Smooth muscle cell (in vitro differentiated cells): ENCODE measurements at regions not wholly inside any gene's neighbourhood (a gene's known extent, or its start where the extent isn't known, plus 50 kb on each side); places are given as distances from the start of the nearest gene placed in this dataset.

Experiments used
- DNase-seq: peaks from one replicate; lab custom pipeline; 2025; ENCODE audit not compliant: unreplicated experiment; lab: John Stamatoyannopoulos, UW
- H2AFZ ChIP-seq: fragments of 200-600 bp; sonication (generic); 2 replicates; pipeline ENCODE4 v1.6.0; 2016; ENCODE audit warnings: antibody characterized with exemption, low read depth, mild to moderate bottlenecking
- H3F3A ChIP-seq: fragments of 200-600 bp; sonication (generic); 2 replicates; pipeline ENCODE4 v1.6.0; 2017; ENCODE audit warnings: antibody characterized with exemption, low read depth
- H3K27ac ChIP-seq: fragments of 200-600 bp; sonication (generic); 2 replicates; pipeline ENCODE4 v1.5.1; 2016; ENCODE audit warnings: low read depth, mild to moderate bottlenecking
- H3K27me3 ChIP-seq: fragments of 200-600 bp; sonication (generic); 2 replicates; pipeline ENCODE4 v1.6.1; 2016; ENCODE audit warnings: low read depth, mild to moderate bottlenecking
- H3K36me3 ChIP-seq: fragments of 200-600 bp; sonication (generic); 2 replicates; pipeline ENCODE4 v1.5.1; 2016; ENCODE audit warnings: low read depth
- H3K4me1 ChIP-seq: fragments of 200-600 bp; sonication (generic); 2 replicates; pipeline ENCODE4 v1.5.1; 2016; ENCODE audit warnings: low read depth
- H3K4me2 ChIP-seq: fragments of 200-600 bp; sonication (generic); 2 replicates; pipeline ENCODE4 v1.6.0; 2016; ENCODE audit warnings: mild to moderate bottlenecking
- H3K4me3 ChIP-seq: fragments of 200-600 bp; sonication (generic); 2 replicates; pipeline ENCODE4 v1.5.1; 2016; ENCODE audit warnings: mild to moderate bottlenecking
- H3K79me2 ChIP-seq: fragments of 200-600 bp; sonication (generic); 2 replicates; pipeline ENCODE4 v1.6.0; 2016; ENCODE audit warnings: low read depth, mild to moderate bottlenecking
- H3K9ac ChIP-seq: fragments of 200-600 bp; sonication (generic); 2 replicates; pipeline ENCODE4 v1.6.0; 2016; ENCODE audit warnings: low read depth
- H3K9me3 ChIP-seq: fragments of 200-600 bp; sonication (generic); replicated peaks from 2 replicates; pipeline ENCODE4 v1.5.1; 2016; ENCODE audit warnings: low read depth
- H4K20me1 ChIP-seq: fragments of 200-600 bp; sonication (generic); 2 replicates; pipeline ENCODE4 v1.6.0; 2016; ENCODE audit warnings: low read depth
- CTCF ChIP-seq: fragments of 200-600 bp; sonication (generic); IDR thresholded peaks from 2 replicates; pipeline ENCODE4 v1.5.1; 2017; ENCODE audit warnings: borderline replicate concordance, mild to moderate bottlenecking, antibody characterized with exemption; ENCODE audit not compliant: insufficient read depth, poor library complexity, severe bottlenecking
- WGBS: methylation state at CpG from one replicate; pipeline ENCODE4 v1.1.7; 2016; ENCODE audit warnings: low lambda C conversion rate; 5-methylcytosine and 5-hydroxymethylcytosine counted together

GRCh38 chr7:153452661-153453060 lies 599.5 kb upstream of the DPP6 start:
- Histone ChIP-seq H3K4me1 (no peaks in the 10 kb centered on the region), H3K79me2 (no peaks in the 10 kb centered on the region), H3K27ac (no peak overlapping the region), H3K9me3 (no peaks in the 10 kb centered on the region), H3K27me3 (no peaks in the 10 kb centered on the region), H4K20me1 (no peaks in the 10 kb centered on the region), H3K36me3 (no peaks in the 10 kb centered on the region), H3K4me3 (no peak overlapping the region), H2AFZ (no peak overlapping the region), H3F3A (no peaks in the 10 kb centered on the region), H3K4me2 (no peak overlapping the region), H3K9ac (no peak overlapping the region)
- no peak for DNase-seq
- no peak for TF ChIP-seq CTCF
- 49% methylated on average over 3 of the region's 3 CpGs for WGBS

DNA sequence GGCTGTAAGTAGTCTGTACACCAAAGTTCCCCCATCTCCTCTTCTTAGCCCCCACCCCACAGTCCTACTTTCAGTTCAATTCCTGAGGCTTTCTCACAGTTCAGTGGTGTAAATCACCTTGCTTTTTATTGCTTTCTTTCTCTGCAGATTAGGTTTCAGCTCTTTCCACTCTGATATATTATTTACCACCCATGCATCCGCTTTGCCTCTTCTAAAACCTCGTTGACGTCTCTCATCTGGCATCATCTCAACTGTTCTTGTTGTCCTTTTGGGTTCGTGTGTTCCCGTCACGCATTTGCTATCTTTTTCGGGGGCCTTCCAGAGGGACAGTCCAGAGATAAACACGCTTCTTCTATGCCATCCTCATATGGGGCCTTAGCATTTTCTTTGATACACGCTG lies 597.9 kb upstream of the DPP6 start:
- DNase-seq, result no peak
- Histone ChIP-seq H3K27me3 (no peaks in the 10 kb centered on the region), H3K4me2 (no peak overlapping the region), H3K36me3 (no peaks in the 10 kb centered on the region), H3K9me3 (no peaks in the 10 kb centered on the region), H3K27ac (no peak overlapping the region), H3F3A (no peaks in the 10 kb centered on the region), H3K79me2 (no peaks in the 10 kb centered on the region), H2AFZ (no peak overlapping the region), H3K4me3 (no peak overlapping the region), H3K4me1 (no peaks in the 10 kb centered on the region), H3K9ac (no peak overlapping the region), H4K20me1 (no peaks in the 10 kb centered on the region)
- WGBS, result 84% methylated on average over 9 of the region's 9 CpGs
- TF ChIP-seq CTCF, result no peak

DNA sequence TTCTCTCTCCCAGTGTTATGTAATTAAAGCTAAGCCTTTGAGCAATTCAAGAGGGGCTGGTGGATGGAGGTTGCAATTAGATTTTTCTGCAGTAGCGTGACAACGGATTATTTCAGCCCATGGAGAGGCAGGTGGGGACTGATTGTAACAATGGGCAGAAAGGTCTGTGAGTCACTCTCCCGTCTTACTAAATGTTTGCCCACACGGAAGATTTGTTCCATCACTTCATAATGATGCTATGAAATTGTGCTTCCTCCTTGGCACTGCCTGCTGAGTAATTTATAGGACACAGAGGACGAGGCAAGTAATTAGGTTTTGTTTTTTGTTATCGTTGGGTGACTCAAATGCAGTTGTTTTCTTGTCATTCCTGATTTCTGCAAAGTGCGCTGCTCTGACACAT lies 594.5 kb upstream of the DPP6 start:
- no peak for TF ChIP-seq CTCF
- Histone ChIP-seq H3K4me1 (no peaks in the 10 kb centered on the region), H3K9me3 (no peaks in the 10 kb centered on the region), H2AFZ (no peak overlapping the region), H3K4me3 (no peak overlapping the region), H3K27ac (no peak overlapping the region), H4K20me1 (no peaks in the 10 kb centered on the region), H3K4me2 (no peak overlapping the region), H3F3A (no peaks in the 10 kb centered on the region), H3K27me3 (no peaks in the 10 kb centered on the region), H3K9ac (no peak overlapping the region), H3K36me3 (no peaks in the 10 kb centered on the region), H3K79me2 (no peaks in the 10 kb centered on the region)
- 74% methylated on average over 7 of the region's 7 CpGs for WGBS
- DNase-seq, result no peak

DNA sequence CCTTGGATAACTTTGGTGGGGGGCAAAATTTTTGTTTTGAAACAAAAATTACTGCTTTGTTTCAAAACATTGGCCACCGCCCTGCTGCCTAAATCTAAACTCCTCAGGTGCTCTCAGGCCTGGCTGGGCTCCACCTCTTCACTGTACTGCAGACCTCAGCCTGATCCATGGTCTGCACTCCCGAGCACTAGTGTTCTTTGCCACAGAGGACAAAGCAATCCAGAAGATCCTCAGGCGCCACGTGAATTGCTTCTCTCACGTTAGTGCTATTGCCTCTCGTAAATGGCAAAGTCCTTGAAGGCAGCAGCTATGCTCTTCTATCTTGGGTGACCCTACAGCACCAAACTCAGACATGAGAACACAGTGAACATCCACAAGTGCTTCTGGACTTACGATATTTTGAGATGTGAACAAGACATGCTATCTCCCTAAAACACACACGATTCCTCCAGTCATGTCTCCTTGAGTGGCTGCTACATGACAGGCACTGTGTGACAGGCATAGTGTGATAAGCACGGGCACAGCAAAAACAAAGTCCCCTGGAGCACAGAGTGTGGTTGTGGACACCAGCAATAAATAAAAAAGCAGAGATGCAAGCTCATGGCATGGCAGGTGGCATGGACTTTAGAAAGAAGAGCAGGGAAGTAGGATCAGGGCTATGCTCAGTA lies 582.1 kb upstream of the DPP6 start:
- H3K4me3 ChIP-seq, result no peak overlapping the region
- no peaks in the 10 kb centered on the region for H3K36me3 ChIP-seq
- H3K4me2 ChIP-seq, result no peak overlapping the region
- H3K27ac ChIP-seq, result no peak overlapping the region
- H3K9me3 ChIP-seq, result no peaks in the 10 kb centered on the region
- WGBS, result 66% methylated on average over 9 of the region's 9 CpGs
- H3K27me3 ChIP-seq, result no peaks in the 10 kb centered on the region
- no peak for TF ChIP-seq CTCF
- no peaks in the 10 kb centered on the region for H3K79me2 ChIP-seq
- no peak for DNase-seq
- no peak overlapping the region for H3K9ac ChIP-seq
- no peak overlapping the region for H2AFZ ChIP-seq
- no peaks in the 10 kb centered on the region for H3K4me1 ChIP-seq
- no peaks in the 10 kb centered on the region for H3F3A ChIP-seq
- no peaks in the 10 kb centered on the region for H4K20me1 ChIP-seq
